ENCODE measurements at regions not wholly inside any gene's neighbourhood (a gene's known extent, or its start where the extent isn't known, plus 50 kb on each side); places are given as distances from the start of the nearest gene placed in this dataset.

DNA sequence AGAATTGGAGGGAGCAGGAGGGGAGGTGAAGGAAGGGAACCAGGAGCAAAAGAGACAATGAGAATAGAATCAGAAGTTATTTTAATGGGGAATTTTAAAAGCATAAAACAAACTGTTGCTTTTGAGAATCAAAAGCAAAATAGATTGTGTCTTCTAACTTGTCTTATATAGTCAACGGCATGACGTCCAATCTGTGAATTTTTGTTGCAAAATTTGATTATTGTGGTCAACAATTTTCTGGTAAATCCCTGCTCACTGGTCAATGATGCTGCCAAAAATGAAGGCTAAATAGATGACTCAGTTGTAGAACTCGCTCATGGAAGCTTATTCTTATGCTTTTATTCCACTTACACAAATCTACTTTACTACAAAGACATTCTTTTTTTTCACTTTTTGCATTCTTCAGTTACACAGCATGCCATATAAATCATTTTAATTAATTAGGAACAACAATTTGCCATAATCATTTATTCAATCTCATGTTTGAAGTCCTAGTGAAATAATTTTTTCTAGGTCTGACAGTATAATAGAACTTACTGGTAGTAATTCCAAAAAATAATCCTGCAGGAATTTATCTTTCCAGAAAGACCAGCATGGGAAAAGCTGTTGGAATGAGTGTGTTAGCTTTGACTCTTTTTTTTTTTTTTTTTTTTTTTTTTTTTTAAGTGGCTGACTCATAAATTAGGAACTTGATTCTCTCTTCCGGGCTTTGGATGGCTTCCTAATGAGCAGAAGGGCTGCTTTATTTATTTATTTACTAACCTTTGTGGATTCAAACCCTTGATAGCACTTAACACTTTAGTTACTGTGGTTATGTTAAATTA lies 256.9 kb downstream of the SPRY2 start:
- no peak overlapping the region for H3K4me2 ChIP-seq (ENCODE audit: low read length)
- H3K27ac ChIP-seq (ENCODE audit: low read depth, low read length): no peak overlapping the region
- H3K4me1 ChIP-seq (ENCODE audit: control insufficient read depth, low read length): no peaks in the 10 kb centered on the region

DNA sequence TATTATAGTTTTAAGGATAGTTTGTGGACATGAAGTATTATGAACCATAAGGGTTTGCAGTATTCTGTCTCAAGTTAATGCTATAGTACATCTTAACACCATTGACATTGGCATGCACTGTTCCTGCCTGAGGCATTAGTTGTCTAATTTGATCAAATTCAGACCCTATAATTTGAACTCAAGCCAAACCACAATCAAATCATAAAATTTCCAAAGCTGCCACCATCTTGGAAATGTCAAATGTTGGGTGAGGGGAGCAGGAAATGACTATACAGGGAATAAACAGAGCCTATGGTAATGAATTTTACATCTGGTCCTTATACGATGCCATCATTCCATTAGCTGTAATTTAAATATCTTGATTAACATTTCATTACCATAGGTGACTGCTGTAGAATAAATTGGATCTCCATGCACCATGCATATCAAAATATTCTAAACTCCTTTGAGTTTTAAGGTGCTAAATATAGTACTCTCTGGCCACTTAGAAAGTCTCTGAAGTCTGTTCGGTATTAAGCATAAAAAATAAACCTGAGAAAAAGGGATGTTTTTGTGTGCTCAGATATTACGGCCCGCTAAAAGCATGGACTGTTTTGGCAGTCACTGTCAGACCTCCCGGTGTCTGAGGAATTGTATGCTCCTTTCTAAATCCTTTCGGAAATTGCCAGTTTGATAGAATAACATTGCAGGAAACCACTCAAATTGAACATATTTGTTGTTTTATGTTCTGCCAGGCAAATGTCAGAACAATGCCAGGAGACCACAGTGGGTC lies 257.7 kb downstream of the SPRY2 start:
- H3K36me3 ChIP-seq (ENCODE audit: control insufficient read depth, low read length): no peaks in the 10 kb centered on the region
- no peaks in the 10 kb centered on the region for H3F3A ChIP-seq (ENCODE audit: control insufficient read depth, insufficient read depth)
- no peaks in the 10 kb centered on the region for H3K9me3 ChIP-seq (ENCODE audit: control insufficient read depth, insufficient read depth, low read length)
- TF ChIP-seq EZH2phosphoT487 (IDR thresholded peaks at IDR 0.05; ENCODE audit: borderline replicate concordance, low read length) (no peak), CTCF (IDR thresholded peaks at IDR 0.05; ENCODE audit: low read depth, low read length, poor library complexity, severe bottlenecking) (no peak)
- H3K27ac ChIP-seq (ENCODE audit: low read depth, low read length): no peak overlapping the region
- no peaks in the 10 kb centered on the region for H4K20me1 ChIP-seq (ENCODE audit: control insufficient read depth, insufficient read depth, low read depth, low read length)
- no peaks in the 10 kb centered on the region for H3K79me2 ChIP-seq (ENCODE audit: control insufficient read depth, low read length)
- H3K27me3 ChIP-seq (ENCODE audit: control insufficient read depth, low read length): no peaks in the 10 kb centered on the region
- no peaks in the 10 kb centered on the region for H3K4me1 ChIP-seq (ENCODE audit: control insufficient read depth, low read length)
- H3K9me2 ChIP-seq (replicated peaks; ENCODE audit: control insufficient read depth, low read length): no peaks in the 10 kb centered on the region
- H3K4me3 ChIP-seq (ENCODE audit: low read length): no peak overlapping the region
- no peak overlapping the region for H3K4me2 ChIP-seq (ENCODE audit: low read length)

More for the DNA sequence above, 256.9 kb downstream of the SPRY2 start:
- TF ChIP-seq CTCF (IDR thresholded peaks at IDR 0.05; ENCODE audit: low read depth, low read length, poor library complexity, severe bottlenecking) (no peak), EZH2phosphoT487 (IDR thresholded peaks at IDR 0.05; ENCODE audit: borderline replicate concordance, low read length) (no peak)
- Histone ChIP-seq H3K9me3 (ENCODE audit: control insufficient read depth, insufficient read depth, low read length) (no peaks in the 10 kb centered on the region), H3K9me2 (replicated peaks; ENCODE audit: control insufficient read depth, low read length) (no peaks in the 10 kb centered on the region), H3K4me3 (ENCODE audit: low read length) (no peak overlapping the region), H3F3A (ENCODE audit: control insufficient read depth, insufficient read depth) (no peaks in the 10 kb centered on the region), H3K79me2 (ENCODE audit: control insufficient read depth, low read length) (no peaks in the 10 kb centered on the region), H3K27me3 (ENCODE audit: control insufficient read depth, low read length) (no peaks in the 10 kb centered on the region), H4K20me1 (ENCODE audit: control insufficient read depth, insufficient read depth, low read depth, low read length) (no peaks in the 10 kb centered on the region), H3K36me3 (ENCODE audit: control insufficient read depth, low read length) (no peaks in the 10 kb centered on the region)

DNA sequence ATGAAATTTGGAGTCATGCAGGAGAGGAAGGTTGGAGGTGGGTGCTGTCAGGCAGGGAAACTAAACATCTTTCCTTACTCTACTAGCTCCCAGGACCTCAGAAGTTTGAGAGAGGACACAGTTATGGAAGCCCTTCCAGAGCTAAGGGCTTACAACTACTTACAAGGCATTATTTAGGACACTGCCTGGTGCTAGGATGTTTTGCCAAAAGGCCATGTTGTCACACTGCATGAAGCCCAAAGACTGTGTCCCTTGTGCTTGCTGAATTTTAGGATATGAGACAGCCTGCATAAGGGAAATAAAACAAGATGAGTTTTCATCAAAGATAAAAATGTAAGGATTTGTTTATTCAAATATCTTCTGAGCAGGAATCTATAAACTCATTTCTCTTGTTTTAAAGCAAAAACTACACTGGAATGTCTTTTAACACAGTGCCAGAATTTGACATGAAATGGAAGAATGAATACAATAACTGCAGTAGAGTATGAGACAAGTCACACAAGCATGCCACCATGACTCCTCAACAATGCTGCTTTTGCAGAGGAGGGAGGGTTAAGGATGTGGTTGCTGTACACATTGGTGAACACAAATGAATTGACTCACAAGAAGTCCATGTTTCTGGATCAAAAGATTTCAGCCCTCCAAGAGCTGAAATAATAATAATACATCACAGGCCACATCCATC lies 258.4 kb downstream of the SPRY2 start:
- no peak for TF ChIP-seq CTCF (IDR thresholded peaks at IDR 0.05; ENCODE audit: low read depth, low read length, poor library complexity, severe bottlenecking)
- no peak for TF ChIP-seq EZH2phosphoT487 (IDR thresholded peaks at IDR 0.05; ENCODE audit: borderline replicate concordance, low read length)
- no peaks in the 10 kb centered on the region for H3K9me3 ChIP-seq (ENCODE audit: control insufficient read depth, insufficient read depth, low read length)
- no peaks in the 10 kb centered on the region for H3K36me3 ChIP-seq (ENCODE audit: control insufficient read depth, low read length)
- no peaks in the 10 kb centered on the region for H3K27me3 ChIP-seq (ENCODE audit: control insufficient read depth, low read length)
- H3K9me2 ChIP-seq (replicated peaks; ENCODE audit: control insufficient read depth, low read length): no peaks in the 10 kb centered on the region
- no peak overlapping the region for H3K4me3 ChIP-seq (ENCODE audit: low read length)
- H3K79me2 ChIP-seq (ENCODE audit: control insufficient read depth, low read length): no peaks in the 10 kb centered on the region
- no peaks in the 10 kb centered on the region for H3K4me1 ChIP-seq (ENCODE audit: control insufficient read depth, low read length)
- H4K20me1 ChIP-seq (ENCODE audit: control insufficient read depth, insufficient read depth, low read depth, low read length): no peaks in the 10 kb centered on the region
- H3F3A ChIP-seq (ENCODE audit: control insufficient read depth, insufficient read depth): no peaks in the 10 kb centered on the region
- H3K4me2 ChIP-seq (ENCODE audit: low read length): no peak overlapping the region
- no peak overlapping the region for H3K27ac ChIP-seq (ENCODE audit: low read depth, low read length)

Measured in DOHH2 (cell line).